ELR (cell line): ENCODE measurements at regions not wholly inside any gene's neighbourhood (a gene's known extent, or its start where the extent isn't known, plus 50 kb on each side); places are given as distances from the start of the nearest gene placed in this dataset.
"Not testable (repeated sequence)": the region's sequence is repeated elsewhere in the genome, so short reads cannot be mapped to it uniquely, and the experiment has no call there.

Source experiments
- DNase-seq: peaks from one replicate; pipeline ENCODE4 v3.0.0-alpha.2; 2015; ENCODE audit warnings: low read depth

GRCh38 chr22:48758881-48759875 is 1068.5 kb downstream of the BRD1 start:
- no peak for DNase-seq

DNA sequence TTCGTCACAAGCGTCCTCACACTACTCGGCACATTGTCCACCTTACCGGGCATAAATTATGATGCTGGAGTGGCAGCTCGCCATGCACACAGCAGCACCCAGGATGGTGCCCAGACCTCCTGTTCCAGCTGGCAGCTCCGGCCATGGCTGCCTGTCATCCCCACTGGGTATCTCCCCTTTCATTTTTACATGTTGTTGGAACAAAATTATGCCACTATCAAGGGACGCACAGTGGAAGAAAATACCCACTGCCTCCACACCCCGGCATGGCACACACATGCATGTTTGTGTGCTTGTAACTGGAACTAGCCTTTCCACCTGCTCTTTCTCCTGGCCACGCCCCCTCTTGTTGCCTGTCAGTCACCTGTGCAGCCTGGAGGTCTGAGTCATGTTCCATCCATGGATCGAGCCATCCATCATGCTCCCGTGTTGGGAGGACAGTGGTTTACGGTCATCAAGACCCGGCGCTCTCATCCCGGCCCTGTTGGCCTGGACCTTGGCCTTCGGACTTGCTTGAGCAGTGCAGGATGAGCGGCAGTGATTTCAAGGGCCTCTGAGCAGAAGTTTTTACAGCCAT is 1069.6 kb downstream of the BRD1 start:
- no peak for DNase-seq

DNA sequence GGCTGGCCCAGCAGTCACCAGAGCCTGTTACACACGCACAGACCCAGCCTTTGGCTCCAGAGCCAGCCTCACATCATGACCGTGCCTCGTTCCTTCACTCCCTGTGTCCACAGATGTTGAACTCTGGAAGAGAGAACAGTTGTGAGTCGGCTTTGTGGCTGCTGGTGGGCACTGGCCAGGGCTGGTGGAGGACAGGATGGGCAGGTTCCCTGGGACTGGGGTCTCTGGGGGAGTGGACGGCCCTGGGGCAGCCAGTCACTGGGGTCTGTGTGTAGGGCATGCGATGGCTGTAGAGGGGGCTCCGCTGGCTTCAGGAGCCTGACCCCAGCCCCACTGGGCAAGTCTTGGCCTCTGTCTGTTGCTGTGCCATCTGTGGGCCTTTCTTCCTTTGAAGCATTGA is 1070.1 kb downstream of the BRD1 start:
- no peak for DNase-seq

GRCh38 chr22:48757135-48757534 is 1070.5 kb downstream of the BRD1 start:
- not testable (repeated sequence) for DNase-seq

- DNase-seq: no peak
Observed at GRCh38 chr22:48756146-48757111, 1071.2 kb downstream of the BRD1 start.

- DNase-seq: no peak
Observed at GRCh38 chr22:48755059-48755949, 1072.4 kb downstream of the BRD1 start.

DNA sequence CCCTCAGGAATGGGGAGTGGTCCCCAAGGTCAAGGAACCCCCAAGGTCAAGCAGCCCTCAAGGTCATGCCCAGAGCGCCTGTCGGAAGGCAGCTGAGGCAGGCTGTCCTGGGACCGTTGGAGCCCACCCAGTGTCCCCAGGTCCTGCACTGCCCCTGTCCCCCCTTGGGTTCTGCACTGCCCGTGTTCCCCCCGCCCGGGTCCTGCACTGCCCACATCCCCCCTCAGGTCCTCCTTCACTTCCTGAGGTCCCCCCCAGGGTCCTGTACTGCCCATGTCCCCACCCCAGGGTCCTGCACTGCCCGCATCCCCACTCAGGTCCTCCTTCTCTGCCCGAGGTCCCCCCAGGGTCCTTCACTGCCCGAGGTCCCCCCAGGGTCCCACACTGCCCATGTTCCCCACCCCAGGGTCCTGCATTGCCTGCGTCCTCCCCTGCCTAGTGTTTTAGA is 1073.0 kb downstream of the BRD1 start:
- no peak for DNase-seq

DNA sequence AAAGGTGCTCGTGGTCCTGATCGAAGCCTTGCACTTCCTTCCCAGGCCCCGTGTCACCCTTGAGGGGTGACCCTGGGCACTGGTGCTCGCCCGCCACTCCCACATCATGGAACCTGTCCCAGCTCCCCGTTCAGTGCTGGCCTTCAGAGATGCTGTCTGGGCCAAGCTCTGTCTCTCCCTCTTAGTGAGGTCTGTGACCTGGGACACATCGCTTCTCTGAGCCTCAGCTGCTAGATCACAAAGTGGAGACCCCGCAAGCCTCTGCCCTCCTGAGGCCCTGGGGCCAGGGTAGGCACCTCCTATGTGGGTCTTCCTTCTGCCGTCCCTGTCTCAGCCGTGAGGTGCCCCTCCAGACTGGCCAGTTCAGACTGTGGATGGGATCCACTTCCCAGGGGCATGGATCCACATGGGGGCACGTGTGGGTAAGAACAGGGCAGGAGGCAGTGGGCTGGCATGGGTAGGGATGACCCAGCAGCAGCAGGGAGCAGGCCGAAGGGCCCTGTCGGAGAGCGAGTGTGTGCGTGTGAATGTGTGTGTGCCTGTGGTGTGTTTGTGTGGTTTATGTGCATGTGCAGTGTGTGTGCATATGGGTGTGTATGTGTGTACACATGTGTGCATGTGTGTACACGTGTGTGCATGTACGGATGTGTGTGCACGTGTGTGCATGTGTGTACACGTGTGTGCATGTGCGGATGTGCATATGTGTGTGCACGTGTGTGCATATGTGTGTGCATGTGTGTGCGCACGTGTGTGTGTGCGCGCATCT is 1073.7 kb downstream of the BRD1 start:
- DNase-seq: no peak

DNA sequence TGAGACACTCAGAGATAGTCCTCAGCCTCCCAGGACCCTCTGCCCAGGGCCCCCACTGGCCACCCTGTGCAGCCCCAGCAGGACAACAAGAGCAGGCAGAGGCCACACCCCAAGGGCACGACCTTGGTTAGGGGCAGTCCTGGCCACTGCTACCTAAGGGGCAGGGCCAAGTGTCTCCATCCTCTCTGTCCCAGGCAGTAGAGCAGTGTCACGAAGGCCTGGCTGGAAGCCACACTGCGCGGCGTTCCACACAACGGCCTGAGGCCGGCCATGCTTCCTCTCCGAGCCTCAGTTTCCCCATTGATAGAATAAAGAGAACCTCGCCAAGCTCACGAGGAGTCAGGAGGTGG is 1074.3 kb downstream of the BRD1 start:
- no peak for DNase-seq

GRCh38 chr22:48752451-48753380 is 1075.0 kb downstream of the BRD1 start:
- no peak for DNase-seq

GRCh38 chr22:48751539-48752437 is 1075.9 kb downstream of the BRD1 start:
- no peak for DNase-seq

GRCh38 chr22:48750826-48751440 is 1076.7 kb downstream of the BRD1 start:
- no peak for DNase-seq

DNA sequence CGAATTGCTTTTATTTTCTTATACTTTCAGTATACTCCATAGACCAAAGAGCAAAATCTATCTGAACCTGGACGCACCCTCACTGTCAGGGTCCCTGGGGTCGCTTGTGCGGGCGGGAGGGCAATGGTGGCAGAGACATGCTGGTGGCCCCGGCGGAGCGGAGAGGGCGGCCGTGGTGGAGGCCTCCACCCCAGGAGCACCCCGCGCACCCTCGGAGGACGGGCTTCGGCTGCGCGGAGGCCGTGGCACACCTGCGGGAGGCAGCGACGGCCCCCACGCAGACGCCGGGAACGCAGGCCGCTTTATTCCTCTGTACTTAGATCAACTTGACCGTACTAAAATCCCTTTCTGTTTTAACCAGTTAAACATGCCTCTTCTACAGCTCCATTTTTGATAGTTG is 1077.4 kb downstream of the BRD1 start:
- no peak for DNase-seq

DNA sequence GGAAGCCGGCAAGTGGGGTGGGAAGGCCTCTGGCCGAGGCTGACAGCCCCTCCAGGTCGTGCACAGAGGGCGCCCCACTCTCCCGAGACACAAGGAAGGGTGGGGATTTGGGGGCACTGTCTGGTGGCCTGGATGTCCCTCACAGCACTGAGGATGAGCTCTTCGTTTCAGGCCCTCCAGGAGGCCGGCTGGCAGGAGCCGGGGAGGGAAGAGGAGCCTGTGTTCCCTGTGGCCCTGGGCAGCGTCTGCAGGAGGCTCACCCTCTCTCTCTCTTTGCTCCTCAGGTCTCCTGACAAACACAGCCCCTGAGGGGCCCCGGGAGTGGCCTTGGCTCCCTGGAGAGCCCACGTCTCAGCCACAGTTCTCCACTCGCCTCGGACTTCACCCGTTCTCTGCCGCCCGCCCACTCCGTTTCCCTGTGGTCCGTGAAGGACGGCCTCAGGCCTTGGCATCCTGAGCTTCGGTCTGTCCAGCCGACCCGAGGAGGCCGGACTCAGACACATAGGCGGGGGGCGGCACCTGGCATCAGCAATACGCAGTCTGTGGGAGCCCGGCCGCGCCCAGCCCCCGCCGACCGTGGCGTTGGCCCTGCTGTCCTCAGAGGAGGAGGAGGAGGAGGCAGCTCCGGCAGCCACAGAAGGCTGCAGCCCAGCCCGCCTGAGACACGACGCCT is 1078.0 kb downstream of the BRD1 start:
- DNase-seq: no peak

DNA sequence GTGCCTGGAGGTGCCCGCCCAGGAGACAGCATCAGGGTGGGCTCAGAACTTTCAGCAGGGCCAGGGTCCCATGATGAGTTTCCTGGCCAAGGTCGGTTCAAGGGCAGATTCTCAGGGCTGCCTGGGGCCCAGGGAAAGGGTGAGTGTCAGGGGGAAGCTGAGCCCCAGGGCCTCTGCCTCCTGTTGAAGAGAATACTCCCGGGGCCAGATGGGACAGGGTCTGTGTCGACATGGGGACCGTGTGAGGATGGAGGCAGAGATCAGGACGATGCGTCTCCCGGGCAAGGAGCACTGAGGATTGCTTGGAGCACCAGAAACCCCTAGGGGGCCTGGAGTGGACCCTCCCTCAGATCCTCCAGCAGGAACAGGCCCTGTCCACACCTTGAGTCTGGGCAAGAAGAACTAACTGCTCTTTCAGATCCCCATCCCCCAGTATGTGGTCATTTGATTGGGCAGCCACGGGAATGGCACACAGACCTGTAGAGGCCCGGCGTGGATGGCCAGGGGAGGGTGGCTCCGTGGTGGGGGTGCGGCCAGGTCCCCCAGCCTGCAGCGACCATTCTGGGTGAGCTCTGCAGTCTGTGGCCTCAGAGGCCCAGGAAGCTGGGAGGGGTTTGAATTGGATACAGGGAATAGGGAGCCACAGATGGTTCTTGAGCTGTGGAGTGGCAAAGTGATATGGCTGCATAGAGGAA is 1078.7 kb downstream of the BRD1 start:
- no peak for DNase-seq

DNA sequence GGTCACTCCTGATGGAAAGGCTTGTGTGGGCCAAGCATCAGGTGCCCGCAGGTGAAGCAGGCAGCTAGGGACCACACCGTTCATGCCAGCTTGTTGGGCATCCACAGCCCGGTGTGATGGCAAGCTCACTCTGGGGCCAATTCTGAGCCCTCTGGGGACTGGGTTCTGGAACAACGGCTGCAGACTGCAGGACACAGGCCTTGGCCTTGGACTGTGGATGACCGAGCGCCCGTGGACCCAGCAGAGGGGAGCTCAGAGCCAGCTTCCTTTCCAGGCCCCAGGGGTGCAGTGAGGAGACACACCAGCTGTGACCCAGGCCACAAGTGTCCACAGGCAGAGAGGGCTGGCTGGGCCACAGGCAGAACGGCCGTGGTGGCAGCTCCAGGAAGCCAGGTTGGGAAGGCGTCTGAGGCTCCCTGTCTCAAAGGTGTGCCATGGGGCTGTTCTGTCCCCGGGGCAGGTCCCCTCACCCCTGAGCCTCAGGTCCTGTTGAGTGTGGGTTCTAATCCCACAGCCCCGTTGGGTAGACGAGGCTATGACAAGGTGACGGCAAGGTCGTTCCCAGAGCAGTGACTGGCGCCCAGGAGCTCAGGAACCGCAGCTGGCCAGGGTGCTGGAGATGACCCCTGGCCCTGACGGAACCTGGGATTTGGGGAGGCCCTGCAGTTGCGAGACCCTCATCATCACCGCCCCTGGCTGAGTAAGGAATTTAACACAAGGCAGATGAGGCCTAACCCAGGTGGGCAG is 1079.4 kb downstream of the BRD1 start:
- DNase-seq: no peak
